ENCODE measurements at regions not wholly inside any gene's neighbourhood (a gene's known extent, or its start where the extent isn't known, plus 50 kb on each side); places are given as distances from the start of the nearest gene placed in this dataset.

- Mint-ChIP-seq H3K27me3 (peaks cover 8% of the 10 kb centered on the region), H3K4me1 (ENCODE audit: unreplicated experiment) (no peaks in the 10 kb centered on the region), H3K9me3 (no peaks in the 10 kb centered on the region), H3K4me3 (no peak overlapping the region), H3K36me3 (no peaks in the 10 kb centered on the region), H3K27ac (no peak overlapping the region)
- TF ChIP-seq CTCF (conservative IDR thresholded peaks at IDR 0.05) = no peak
- no peak for DNase-seq (ENCODE audit: extremely low spot score, unreplicated experiment)
These were observed 510.8 kb upstream of the POU3F2 start for GRCh38 chr6:98323605-98324004.

GRCh38 chr6:98324446-98324845 is 509.9 kb upstream of the POU3F2 start:
- DNase-seq (ENCODE audit: extremely low spot score, unreplicated experiment) = no peak
- no peak overlapping the region for H3K27ac Mint-ChIP-seq
- H3K27me3 Mint-ChIP-seq = peaks cover 13% of the 10 kb centered on the region
- no peak overlapping the region for H3K4me3 Mint-ChIP-seq
- no peaks in the 10 kb centered on the region for H3K4me1 Mint-ChIP-seq (ENCODE audit: unreplicated experiment)
- no peaks in the 10 kb centered on the region for H3K36me3 Mint-ChIP-seq
- no peak for TF ChIP-seq CTCF (conservative IDR thresholded peaks at IDR 0.05)
- H3K9me3 Mint-ChIP-seq = no peaks in the 10 kb centered on the region

- Mint-ChIP-seq H3K27ac (no peak overlapping the region), H3K4me3 (no peak overlapping the region), H3K4me1 (ENCODE audit: unreplicated experiment) (no peaks in the 10 kb centered on the region), H3K27me3 (peaks cover 13% of the 10 kb centered on the region), H3K36me3 (no peaks in the 10 kb centered on the region), H3K9me3 (no peaks in the 10 kb centered on the region)
- DNase-seq (ENCODE audit: extremely low spot score, unreplicated experiment) = no peak
- no peak for TF ChIP-seq CTCF (conservative IDR thresholded peaks at IDR 0.05)
These were observed 509.0 kb upstream of the POU3F2 start for GRCh38 chr6:98325366-98325765.

GRCh38 chr6:98333273-98333672 is 501.1 kb upstream of the POU3F2 start:
- Mint-ChIP-seq H3K9me3 (no peaks in the 10 kb centered on the region), H3K27me3 (peaks cover 26% of the 10 kb centered on the region), H3K4me1 (ENCODE audit: unreplicated experiment) (peaks cover 10% of the 10 kb centered on the region), H3K36me3 (no peaks in the 10 kb centered on the region), H3K4me3 (no peak overlapping the region), H3K27ac (no peak overlapping the region)
- TF ChIP-seq CTCF (conservative IDR thresholded peaks at IDR 0.05) = no peak
- DNase-seq (ENCODE audit: extremely low spot score, unreplicated experiment) = no peak

- no peak overlapping the region for H3K4me3 Mint-ChIP-seq
- no peak for TF ChIP-seq CTCF (conservative IDR thresholded peaks at IDR 0.05)
- no peak overlapping the region for H3K27ac Mint-ChIP-seq
These were observed 498.8 kb upstream of the POU3F2 start for GRCh38 chr6:98335594-98335993.

GRCh38 chr6:98339506-98339905 is 494.9 kb upstream of the POU3F2 start:
- no peak overlapping the region for H3K27ac Mint-ChIP-seq
- H3K36me3 Mint-ChIP-seq = no peaks in the 10 kb centered on the region
- no peaks in the 10 kb centered on the region for H3K9me3 Mint-ChIP-seq
- H3K4me3 Mint-ChIP-seq = no peak overlapping the region
- no peak for TF ChIP-seq CTCF (conservative IDR thresholded peaks at IDR 0.05)
- H3K27me3 Mint-ChIP-seq = peaks cover 42% of the 10 kb centered on the region
- peaks cover 6% of the 10 kb centered on the region for H3K4me1 Mint-ChIP-seq (ENCODE audit: unreplicated experiment)
- DNase-seq (ENCODE audit: extremely low spot score, unreplicated experiment) = no peak

More at GRCh38 chr6:98335594-98335993, 498.8 kb upstream of the POU3F2 start:
- DNase-seq (ENCODE audit: extremely low spot score, unreplicated experiment) = no peak
- Mint-ChIP-seq H3K4me1 (ENCODE audit: unreplicated experiment) (peaks cover 10% of the 10 kb centered on the region), H3K36me3 (no peaks in the 10 kb centered on the region), H3K9me3 (no peaks in the 10 kb centered on the region), H3K27me3 (peaks cover 29% of the 10 kb centered on the region)

Measured in type B pancreatic cell (in vitro differentiated cells).